Hypothalamus (tissue), 51 donors: ENCODE measurements at regions not wholly inside any gene's neighbourhood (a gene's known extent, or its start where the extent isn't known, plus 50 kb on each side); places are given as distances from the start of the nearest gene placed in this dataset.

Experiments
- DNase-seq, 51 donors: peaks; one replicate each; lab custom pipeline; 2025; lab: John Stamatoyannopoulos, UW

DNA sequence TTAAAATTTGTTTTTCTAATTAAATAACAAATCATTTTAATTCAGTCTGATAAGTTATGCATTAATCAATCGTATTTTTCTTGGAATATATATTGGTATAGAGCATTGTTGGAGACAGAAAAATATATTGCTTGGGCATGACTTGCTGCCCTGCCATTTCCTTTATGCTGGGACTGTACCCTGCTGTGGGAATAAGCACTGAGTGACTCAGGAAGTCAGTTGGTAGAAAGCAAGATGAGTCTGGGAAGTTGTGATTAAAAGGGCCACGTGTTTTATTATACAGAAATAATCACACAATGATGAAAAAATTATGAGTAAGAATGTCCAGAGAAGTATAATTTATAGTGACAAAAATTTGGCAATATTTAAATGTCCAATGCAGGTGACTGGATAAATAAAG is 139.5 kb downstream of the KIF18A start:
- DNase-seq: no peak

DNA sequence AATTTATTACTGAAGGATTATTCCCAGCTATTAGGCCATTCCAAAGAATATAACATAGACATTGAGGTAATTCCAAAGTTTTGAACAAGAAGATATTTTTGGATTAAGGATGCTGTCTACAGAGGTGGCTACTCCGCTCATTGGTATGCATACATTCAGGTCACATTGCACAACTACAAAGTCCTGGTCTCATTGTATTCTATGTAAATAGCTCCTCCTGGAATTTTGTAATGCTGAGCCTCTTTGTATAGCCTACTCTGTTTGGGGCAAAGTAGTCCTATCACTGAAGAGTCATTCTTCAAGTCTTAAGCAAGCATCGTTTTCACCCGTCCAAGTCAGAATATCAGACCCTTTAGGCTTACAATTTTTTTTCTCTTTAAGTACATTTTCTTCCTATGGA is 142.4 kb downstream of the KIF18A start:
- DNase-seq: no peak

DNA sequence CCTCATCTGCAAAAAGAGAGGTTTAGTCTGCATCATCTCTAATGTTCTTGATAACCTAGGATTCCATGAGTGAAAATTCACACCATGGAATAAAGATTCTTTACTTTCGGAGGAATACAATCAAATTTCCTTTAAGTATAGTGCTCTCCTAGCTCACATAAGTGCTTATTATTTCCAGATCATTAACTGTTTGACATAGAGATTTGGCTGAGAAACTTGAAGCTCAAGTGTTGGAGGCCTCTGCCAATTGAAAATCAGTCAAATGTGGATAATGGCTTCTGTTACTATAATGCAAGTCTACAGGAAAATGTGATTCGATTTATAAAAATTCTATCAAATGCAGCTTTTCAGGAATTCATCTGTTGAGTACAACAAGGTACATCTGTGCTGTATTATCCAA is 144.6 kb downstream of the KIF18A start:
- no peak for DNase-seq

DNA sequence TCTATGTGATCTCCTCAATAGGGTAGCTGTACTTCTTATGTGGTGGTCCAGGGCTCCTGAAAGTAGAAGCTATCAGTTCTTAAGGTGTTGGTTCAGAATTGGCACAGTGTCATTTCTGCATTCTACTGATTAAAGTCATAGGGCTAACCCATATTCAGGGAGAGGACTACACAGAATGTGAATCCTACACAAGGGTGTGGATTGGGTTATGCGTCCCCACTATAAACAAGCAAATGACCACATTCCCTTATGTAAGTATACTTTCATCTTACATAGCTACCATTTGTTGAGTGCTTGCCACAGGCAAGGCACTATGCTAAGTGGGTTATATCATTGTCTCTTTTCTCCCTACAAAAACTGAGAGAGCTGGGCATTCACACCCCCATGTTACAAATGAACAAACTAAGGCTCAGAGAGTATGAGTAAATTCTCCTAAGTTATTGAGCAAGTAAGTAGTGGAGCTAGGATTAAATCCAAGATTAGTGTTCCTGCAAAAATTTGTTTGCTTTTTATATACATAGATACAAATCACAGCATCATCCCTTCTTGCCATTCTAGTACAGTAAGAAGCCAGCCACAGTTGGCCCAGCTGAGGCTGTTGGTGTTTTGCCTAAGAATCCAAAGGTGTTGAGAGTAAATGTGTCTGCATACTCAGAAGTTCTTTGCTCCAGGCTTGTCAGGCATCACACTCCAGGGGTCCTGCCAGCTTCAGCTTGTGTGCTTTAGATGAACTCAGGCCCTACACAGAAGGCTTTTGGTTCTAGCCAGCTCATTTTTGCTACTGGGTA is 157.8 kb downstream of the KIF18A start:
- DNase-seq: no peak

DNA sequence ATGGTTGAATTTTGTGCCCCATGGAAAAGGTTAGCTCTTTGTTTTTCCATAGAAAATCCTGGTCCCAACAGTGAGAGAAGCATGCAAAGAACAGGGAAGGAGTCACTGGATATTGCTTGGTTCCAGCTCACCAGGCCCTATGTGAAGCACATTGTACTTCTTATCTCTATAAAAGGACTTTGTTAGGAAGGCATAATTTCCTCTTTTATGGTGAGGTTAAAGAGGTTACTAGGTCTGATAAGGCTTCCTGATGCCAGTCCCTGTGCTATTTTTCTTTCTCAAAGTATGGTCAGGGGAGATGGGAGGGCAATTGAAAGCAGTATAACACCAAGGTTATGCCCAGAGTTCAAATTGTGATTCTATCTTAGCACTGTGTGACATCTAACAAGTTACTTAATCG is 162.6 kb downstream of the KIF18A start:
- no peak for DNase-seq

DNA sequence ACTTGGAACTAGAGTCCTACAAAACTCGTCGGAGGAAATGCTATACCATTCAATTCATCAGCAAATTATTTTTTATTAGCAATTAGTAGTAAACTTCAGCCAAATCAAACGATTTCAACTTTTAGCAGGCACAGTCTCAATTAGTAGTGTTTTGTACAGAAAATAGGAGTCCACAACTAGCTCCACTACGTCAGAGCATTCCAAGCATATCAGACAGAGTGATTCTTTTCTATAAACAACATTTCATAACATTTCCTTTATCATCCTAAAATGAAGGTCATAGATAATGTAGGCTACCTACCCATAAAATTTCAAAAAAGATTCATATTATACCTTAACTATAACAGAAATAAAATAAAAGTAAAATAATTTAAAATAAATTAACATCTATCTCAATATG is 169.9 kb downstream of the KIF18A start:
- no peak for DNase-seq

DNA sequence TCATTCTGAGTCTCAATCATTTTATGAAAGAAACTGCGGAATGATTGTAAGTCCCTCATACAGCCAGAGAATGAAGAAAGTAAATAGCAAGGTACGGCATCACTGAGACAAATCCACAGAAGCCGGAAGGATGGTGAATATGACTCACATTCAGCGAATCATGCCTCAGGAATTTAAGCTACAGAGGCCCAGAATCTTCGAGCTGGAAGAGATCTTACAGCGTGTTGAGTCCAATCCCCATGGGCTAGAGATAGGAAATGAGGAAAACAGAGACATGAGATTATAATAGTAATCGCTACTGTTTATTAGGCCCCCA is 173.2 kb downstream of the KIF18A start:
- DNase-seq: no peak

DNA sequence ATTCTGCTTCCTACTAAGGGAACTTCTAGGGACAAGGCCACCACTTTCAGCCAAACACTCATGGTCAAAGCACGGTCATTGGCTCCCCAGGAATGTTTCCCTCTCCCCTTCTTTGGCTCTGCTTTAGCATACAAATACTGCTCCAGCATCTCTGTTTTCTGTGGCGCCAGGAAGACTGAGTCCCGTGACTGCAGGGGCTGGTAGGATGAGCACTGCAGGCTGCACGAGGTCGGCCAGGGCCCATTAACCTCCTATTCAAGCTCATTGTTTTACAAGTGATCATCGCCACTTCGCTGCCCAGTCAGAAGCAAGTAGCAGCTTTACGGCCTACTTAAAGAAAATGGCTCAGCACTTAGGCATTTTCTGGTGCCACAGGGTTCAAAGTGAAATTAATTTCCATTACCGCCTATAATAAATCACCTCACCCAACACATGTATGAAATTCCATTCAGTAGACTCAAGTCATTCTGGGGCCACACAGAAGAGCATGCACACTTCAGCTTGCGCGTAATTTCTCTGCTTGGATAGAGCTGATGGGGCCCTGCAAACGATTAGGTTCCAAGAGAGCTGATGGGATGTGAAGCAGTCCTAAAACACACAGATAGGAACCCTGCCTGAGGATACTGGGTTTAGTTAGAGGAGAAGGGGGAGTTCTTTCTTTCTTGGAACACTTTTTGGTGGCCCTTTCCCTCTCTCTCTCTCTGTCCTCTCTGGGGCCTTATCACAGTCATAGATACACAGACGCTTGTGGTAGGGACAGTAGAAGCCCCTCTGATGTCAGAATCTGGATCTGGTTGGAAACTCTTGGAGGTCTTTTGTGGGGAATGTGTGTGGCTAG is 173.7 kb downstream of the KIF18A start:
- DNase-seq: no peak

DNA sequence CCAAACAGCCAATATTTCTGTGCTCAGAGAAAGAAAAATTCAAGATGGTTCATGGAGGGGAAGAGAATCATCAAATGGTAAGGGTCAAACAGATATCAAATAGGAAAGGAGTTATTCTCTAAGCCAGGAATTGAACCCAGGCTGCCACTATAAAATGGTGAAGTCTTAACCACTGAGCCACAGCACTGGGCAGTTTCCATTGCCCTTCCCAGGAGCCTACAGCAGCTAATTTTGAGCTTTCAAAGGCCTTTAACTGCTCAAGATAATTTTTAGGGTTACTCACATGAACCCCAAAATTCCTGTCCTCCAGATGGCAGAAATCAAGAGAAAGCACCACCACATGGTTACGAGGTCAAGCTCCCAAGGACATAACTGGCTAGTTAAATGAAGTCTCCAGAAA is 176.2 kb downstream of the KIF18A start:
- DNase-seq: no peak

DNA sequence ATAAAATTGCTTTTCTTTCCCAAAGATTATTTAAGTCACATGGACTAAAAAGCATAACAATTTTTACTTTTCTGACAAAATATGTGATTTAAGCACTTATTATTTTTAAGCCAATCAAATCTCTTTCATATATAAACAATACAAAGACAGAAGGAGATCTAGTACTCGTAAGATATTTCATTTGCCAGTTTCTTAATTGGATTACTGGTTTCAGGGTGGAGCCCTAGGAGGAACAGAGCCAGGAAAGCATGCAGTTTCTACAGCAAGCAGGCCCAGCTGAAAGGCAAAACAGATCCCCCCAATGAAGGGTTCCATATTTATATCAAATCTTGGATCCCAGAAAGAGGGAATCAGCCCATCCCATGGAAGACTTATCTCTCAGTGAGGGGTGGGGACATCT is 177.0 kb downstream of the KIF18A start:
- no peak for DNase-seq

DNA sequence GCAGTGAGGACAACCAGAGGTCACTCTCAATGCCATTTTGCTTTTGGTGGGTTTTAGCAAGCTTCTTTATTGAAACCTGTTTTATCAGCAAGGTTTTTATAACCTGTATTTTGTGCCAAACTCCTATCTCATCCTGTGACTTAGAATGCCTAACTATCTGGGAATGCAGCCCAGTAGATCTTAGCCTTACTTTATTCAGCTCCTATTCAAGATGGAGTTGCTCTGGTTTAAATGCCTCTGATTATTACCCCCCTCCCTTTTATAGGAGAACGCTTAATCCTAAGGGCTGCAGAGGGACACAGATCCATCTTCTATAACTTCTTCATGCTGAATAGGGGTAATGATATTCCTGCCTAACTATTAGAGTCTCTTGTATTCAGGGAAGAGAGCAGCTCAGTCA is 179.1 kb downstream of the KIF18A start:
- DNase-seq: no peak

DNA sequence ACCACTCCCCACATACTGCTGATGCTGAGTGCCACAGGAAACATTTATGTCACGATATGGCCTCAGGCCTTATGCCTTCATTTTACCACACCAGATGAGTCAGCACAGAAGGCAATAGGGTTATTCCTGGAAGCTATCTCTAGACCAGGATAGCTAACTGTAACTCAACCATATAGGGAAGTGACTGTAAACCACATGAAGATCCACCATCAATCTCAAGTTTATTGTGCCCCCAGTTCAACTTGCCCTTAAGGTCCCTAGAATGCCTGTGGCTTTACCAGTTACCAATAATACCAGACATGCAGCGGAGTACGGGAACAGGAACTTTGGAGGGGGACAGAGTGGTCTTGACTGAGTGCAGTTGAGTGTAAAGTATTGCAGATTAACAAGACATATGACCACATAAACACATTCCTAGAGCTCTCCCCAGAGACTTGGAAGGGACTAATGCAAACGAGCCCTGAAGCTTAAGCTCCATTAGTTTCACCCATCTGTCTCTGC is 180.9 kb downstream of the KIF18A start:
- no peak for DNase-seq

DNA sequence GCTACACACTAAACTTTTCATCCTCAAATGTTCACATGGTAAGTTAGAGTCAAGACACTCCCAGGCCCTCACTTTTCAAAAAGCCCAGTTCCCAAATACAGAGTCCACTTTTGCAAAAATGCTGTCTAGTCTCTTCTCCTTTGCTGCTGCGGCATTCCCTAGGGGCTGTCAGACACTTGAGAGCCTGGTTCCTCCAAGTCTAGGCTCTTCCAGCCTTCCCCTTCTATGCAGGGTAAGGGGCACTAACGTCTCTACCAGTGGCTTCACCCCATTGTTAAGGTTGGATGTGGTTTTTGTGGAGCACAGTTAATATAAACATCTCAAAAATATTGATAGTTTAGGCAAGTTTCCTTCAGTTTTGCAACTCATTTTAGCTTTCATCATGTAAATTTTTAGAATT is 181.5 kb downstream of the KIF18A start:
- DNase-seq: no peak

DNA sequence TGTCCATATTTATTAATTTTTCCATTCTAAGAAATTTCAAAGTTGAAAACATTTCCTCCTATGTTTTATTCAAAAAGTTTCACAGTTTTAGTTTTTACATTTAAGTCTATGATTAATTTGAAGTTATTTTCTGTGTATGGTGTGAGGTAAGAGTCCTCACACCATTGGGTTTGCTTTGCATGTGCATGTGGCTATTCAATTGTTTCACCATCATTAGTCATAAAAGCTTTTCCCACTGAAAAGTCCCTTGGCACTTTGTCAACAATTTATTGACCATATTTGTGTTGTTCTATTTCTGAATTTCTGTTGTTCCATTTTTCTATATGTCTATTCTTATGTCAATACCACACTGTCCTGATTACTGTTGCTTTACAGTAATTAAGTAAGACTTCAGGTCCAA is 186.5 kb downstream of the KIF18A start:
- no peak for DNase-seq

DNA sequence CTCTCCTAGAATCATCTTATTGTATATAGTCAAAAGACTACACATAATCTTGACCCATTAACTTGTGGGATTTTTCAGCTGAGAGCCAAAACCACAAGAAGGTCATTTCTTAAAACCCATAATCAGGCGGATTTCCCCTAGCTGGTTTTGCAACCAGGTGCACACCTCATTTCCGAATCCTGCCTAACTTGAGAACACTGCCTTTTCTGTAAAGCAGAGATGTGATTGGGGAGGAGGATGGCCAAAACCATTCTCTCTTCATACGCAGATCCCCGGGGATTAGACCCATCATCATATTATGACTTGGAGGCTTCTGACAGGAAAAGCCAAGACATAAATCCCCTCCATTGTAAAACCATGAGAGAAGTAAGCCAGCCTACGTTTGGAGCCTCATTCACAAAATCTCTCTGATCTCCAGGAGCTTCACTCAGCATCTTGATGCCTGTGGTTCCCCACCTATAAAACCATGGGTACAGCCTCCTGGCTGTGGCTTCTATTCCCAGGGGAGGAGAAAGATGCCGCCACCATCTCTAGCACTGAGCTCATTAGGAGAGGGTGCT is 191.3 kb downstream of the KIF18A start:
- DNase-seq: no peak

DNA sequence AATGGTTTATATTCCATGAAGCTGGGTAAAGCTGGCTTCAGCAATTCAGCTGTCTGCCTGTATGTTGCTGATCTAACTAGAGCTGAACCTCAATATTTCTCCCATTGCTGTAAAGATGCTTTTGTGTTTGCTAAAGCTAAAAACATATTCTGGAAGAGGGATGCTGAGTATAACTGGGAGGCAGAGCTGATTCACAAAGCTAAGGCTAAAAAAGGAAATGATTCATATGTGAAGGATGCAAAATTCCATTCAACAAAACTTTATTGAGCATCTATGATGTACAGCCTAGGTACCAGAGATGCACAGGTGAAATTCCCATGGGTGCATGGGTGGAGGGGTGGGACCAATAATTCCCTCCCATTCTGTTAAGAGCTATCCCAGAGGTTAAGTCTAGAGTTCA is 193.9 kb downstream of the KIF18A start:
- DNase-seq: no peak

DNA sequence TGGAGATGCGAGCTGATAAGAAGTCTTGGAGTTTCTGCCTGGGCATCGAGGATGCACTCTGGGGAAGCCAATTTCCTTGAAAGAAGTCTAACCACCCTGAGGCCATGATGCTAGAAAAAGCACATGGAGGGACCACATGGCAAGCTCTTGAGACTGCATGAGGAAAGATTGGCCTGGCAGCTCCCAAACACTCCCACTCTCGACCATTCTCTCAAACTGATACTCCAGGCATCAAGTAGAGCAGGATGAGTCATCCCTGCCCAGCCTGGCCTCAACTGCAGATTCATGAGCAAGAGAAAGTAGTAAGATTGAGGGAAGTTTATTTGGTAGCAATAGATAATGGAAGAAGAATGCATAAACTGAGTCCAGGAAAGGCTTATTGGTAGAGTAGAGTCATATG is 194.3 kb downstream of the KIF18A start:
- no peak for DNase-seq

DNA sequence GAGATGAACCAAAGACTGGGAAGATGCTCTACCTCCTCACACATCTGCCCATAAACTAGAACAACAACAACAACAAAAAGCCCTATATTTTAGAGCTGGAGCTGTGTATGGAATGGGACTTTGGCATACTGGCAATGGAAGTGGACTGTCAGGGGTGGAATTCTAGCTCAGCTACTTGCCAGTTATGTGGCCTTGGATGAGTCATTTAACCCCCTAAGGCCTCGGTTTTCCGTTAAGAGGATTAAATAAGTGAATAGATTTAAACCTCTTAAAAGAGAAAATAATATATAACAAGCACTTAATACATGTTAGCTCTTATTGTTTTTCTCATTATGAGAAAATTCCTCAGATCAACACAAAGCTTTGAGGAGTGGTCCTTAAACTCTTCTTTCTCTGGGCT is 195.0 kb downstream of the KIF18A start:
- DNase-seq: no peak

DNA sequence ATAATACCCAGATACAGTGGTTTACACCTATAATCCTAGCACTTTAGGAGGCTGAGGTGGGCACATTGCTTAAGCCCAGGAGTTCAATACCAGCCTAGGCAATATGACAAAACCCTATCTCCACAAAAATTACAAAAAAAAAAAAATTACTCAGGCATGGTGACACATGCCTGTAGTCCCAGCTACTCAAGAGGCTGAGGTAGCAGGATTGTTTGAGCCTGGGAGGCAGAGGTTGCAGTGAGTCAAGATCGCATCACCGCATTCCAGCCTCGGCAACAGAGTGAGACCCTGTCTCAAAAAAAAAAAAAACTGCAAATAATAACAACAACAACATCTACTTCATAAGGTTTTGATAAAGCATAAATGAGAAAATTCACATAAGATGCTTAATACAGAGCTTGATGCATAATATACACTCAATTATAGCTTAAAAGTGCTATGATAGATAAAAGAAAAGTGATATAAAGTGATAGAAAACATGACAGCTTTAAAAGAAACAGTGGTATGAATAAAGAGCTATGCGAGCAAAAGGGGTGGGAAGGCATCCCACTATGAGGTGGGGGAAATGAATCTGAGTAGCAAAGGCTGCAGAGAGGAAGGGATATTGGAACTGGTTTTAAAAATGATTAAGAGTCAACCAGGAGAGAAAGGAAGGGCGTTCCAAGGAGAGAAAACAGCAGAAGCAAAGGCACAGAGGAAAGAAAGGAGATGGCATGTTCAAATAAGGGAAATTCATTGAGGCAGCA is 197.6 kb downstream of the KIF18A start:
- no peak for DNase-seq

DNA sequence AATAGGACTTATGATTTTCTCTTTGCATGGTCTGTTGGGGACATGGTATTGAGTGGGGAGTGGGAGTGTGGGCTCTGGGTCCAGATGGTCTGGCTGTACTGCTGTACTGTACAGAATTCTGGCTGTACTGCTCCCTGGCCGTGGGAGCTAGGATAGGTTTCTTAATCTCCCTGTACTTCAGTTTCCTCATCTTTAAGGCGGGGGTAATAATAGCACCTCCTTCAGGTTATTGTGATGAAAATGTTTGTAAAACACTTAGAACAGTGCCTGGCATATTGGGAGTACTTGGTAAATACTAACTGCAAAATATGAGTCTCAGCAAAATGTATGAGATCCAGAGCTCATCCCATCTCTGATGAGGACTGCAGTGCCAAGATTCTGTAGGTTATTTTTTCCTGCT is 198.6 kb downstream of the KIF18A start:
- no peak for DNase-seq

DNA sequence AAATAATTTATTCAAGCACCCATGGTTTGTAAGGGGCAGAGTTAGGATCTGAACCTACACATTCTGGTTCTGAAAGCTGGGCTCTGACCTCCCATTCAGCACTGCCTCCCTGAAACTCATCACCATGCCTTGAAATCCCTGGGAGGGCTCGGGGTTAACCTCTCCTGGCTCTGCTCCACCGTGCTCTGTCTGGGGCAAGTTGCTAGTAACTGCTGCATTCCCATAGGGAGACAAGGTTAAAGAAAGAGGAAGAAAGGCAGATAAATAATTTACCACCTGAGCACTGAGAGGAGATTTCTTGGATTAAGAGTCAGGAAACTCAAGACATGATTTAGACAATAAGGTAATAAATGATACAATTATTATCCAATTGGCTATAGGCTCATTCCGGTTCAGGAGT is 199.3 kb downstream of the KIF18A start:
- no peak for DNase-seq
